ENCODE measurements at regions not wholly inside any gene's neighbourhood (a gene's known extent, or its start where the extent isn't known, plus 50 kb on each side); places are given as distances from the start of the nearest gene placed in this dataset.

DNA sequence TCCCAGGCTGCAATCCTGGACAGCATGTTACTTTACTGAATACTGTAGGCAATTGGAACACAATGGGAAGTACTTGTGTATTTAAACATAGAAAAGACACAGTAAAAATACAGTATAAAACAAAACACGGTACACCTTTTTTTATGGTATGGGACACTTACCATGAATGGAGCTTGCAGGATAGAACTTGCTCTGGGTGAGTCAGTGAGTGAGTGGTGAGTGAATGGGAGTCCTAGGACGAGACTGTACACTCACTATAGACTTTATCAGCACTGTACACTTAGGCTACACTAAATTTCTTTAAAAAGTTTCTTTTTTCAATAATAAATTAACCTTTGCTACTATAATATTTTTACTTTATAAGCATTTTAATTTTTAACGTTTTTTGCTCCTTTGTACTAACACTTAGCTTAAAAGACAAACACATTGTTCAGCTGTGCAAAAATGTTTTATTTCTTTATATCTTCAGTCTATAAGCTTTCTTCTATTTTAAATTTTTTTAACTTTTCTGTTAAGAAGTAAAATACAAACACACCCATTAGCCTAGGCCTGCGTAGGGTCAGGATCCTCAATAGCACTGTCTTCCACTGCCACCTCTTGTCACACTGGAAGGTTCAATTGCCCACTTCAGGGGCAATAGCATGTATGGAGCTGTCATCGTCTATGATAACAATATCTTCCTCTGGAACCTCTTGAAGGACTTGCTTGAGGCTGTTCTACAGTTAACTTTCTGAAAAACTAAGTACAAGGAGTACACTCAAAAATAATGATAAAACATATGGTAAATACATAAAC is 293.5 kb upstream of the FSTL5 start:
- ChIA-PET CTCF (interaction anchor here (0.5 to 0.6 kb wide), 2 partner anchors 24 to 1808 kb away, joined by 3 read pairs; no protein-coding TSS in a partner anchor), SMC1A (ENCODE audit: uncharacterized antibody, unreplicated experiment) (no interaction called here), POLR2A (interaction anchor here (0.5 kb wide), 1 partner anchor 856 kb away, joined by 3 read pairs; no protein-coding TSS in a partner anchor), RAD21 (ENCODE audit: unreplicated experiment) (no interaction called here)
- Histone ChIP-seq H3K27me3 (replicated peaks in 1 of 2; ENCODE audit: control insufficient read depth in 2 of 2, insufficient read depth in 2 of 2, low read length in 1 of 2) (no peaks in the 10 kb centered on the region), H3K9me3 (replicated peaks; ENCODE audit: control insufficient read depth, insufficient read depth, low read length) (no peaks in the 10 kb centered on the region), H4K20me1 (ENCODE audit: control insufficient read depth, insufficient read depth) (no peaks in the 10 kb centered on the region), H3K4me2 (ENCODE audit: control insufficient read depth, insufficient read depth) (no peak overlapping the region), H3K27ac (ENCODE audit: control insufficient read depth, insufficient read depth) (no peak overlapping the region), H3K9ac (ENCODE audit: control insufficient read depth, insufficient read depth, low read length) (no peak overlapping the region), H3K79me2 (ENCODE audit: control insufficient read depth, insufficient read depth, low read length) (no peaks in the 10 kb centered on the region), H3K4me1 (ENCODE audit: control insufficient read depth, insufficient read depth, low read length) (no peaks in the 10 kb centered on the region), H3K4me3 (no peak overlapping the region), H2AFZ (ENCODE audit: control insufficient read depth, low read depth, low read length) (no peak overlapping the region), H3K36me3 (ENCODE audit: control insufficient read depth in 2 of 2, insufficient read depth in 2 of 2, low read length in 1 of 2) (no peaks in the 10 kb centered on the region)
- FAIRE-seq = no peak
- TF ChIP-seq CBFB (IDR thresholded peaks at IDR 0.05; ENCODE audit: low read depth) (no peak), HDAC2 (IDR thresholded peaks at IDR 0.05) (no peak), MTA3 (IDR thresholded peaks at IDR 0.05; ENCODE audit: borderline replicate concordance, low read length) (no peak), CREB1 (IDR thresholded peaks at IDR 0.05; ENCODE audit: low read depth) (no peak), TCF7 (IDR thresholded peaks at IDR 0.05; ENCODE audit: borderline replicate concordance) (no peak), SREBF2 (IDR thresholded peaks at IDR 0.05; ENCODE audit: low read length) (no peak), RELA (IDR thresholded peaks at IDR 0.05; ENCODE audit: borderline replicate concordance, partially characterized antibody) (no peak), MYC (IDR thresholded peaks at IDR 0.05; ENCODE audit: insufficient read depth, insufficient read length, insufficient replicate concordance, low read length, severe bottlenecking) (no peak), NFYA (IDR thresholded peaks at IDR 0.05; ENCODE audit: borderline replicate concordance, low read depth, low read length) (no peak), BCL11A (IDR thresholded peaks at IDR 0.05; ENCODE audit: low read depth, low read length) (no peak), ZBED1 (IDR thresholded peaks at IDR 0.05; ENCODE audit: borderline replicate concordance) (no peak), MEF2A (IDR thresholded peaks at IDR 0.05; ENCODE audit: insufficient read depth, low read depth, low read length) (no peak), FOXM1 (IDR thresholded peaks at IDR 0.05; ENCODE audit: low read depth, low read length) (no peak), RB1 (IDR thresholded peaks at IDR 0.05; ENCODE audit: borderline replicate concordance) (no peak), CBX3 (IDR thresholded peaks at IDR 0.05; ENCODE audit: borderline replicate concordance, low read depth) (no peak)
- TF ChIP-seq, protein P1, sequence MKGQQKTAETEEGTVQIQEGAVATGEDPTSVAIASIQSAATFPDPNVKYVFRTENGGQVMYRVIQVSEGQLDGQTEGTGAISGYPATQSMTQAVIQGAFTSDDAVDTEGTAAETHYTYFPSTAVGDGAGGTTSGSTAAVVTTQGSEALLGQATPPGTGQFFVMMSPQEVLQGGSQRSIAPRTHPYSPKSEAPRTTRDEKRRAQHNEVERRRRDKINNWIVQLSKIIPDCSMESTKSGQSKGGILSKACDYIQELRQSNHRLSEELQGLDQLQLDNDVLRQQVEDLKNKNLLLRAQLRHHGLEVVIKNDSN (IDR thresholded peaks at IDR 0.05; ENCODE audit: borderline replicate concordance, extremely low read length, insufficient read depth, low read depth, low read length) = no peak
- TF ChIP-seq, protein P2, sequence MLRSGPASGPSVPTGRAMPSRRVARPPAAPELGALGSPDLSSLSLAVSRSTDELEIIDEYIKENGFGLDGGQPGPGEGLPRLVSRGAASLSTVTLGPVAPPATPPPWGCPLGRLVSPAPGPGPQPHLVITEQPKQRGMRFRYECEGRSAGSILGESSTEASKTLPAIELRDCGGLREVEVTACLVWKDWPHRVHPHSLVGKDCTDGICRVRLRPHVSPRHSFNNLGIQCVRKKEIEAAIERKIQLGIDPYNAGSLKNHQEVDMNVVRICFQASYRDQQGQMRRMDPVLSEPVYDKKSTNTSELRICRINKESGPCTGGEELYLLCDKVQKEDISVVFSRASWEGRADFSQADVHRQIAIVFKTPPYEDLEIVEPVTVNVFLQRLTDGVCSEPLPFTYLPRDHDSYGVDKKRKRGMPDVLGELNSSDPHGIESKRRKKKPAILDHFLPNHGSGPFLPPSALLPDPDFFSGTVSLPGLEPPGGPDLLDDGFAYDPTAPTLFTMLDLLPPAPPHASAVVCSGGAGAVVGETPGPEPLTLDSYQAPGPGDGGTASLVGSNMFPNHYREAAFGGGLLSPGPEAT (IDR thresholded peaks at IDR 0.05; ENCODE audit: low read depth) = no peak
- TF ChIP-seq, protein P3, sequence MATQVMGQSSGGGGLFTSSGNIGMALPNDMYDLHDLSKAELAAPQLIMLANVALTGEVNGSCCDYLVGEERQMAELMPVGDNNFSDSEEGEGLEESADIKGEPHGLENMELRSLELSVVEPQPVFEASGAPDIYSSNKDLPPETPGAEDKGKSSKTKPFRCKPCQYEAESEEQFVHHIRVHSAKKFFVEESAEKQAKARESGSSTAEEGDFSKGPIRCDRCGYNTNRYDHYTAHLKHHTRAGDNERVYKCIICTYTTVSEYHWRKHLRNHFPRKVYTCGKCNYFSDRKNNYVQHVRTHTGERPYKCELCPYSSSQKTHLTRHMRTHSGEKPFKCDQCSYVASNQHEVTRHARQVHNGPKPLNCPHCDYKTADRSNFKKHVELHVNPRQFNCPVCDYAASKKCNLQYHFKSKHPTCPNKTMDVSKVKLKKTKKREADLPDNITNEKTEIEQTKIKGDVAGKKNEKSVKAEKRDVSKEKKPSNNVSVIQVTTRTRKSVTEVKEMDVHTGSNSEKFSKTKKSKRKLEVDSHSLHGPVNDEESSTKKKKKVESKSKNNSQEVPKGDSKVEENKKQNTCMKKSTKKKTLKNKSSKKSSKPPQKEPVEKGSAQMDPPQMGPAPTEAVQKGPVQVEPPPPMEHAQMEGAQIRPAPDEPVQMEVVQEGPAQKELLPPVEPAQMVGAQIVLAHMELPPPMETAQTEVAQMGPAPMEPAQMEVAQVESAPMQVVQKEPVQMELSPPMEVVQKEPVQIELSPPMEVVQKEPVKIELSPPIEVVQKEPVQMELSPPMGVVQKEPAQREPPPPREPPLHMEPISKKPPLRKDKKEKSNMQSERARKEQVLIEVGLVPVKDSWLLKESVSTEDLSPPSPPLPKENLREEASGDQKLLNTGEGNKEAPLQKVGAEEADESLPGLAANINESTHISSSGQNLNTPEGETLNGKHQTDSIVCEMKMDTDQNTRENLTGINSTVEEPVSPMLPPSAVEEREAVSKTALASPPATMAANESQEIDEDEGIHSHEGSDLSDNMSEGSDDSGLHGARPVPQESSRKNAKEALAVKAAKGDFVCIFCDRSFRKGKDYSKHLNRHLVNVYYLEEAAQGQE (IDR thresholded peaks at IDR 0.05; ENCODE audit: low read depth, low read length) = no peak
- ATAC-seq = no peak
- DNase-seq (ENCODE audit: low read depth, low spot score) = no peak
- WGBS (ENCODE audit: insufficient coverage, insufficient replicate concordance, low lambda C conversion rate, missing lambda C conversion rate) = 29% methylated on average over 5 of the region's 5 CpGs
- in situ Hi-C loops (cut with MboI) (no loop called here), intact Hi-C loops (cut with micrococcal nuclease; ENCODE audit: unreplicated experiment) (no loop called here)
- BruUV-seq (replicated peaks) = no TSS peak

Measured in GM12878 (cell line).